Brain microvascular endothelial cell (primary cell): ENCODE measurements at regions not wholly inside any gene's neighbourhood (a gene's known extent, or its start where the extent isn't known, plus 50 kb on each side); places are given as distances from the start of the nearest gene placed in this dataset.

Experiments
- DNase-seq: peaks from one replicate; pipeline ENCODE4 v3.0.0-alpha.2; 2020
- H3K27ac ChIP-seq: fragments of 250-450 bp; sonication (Bioruptor Pico); 2 replicates; pipeline ENCODE4 v1.5.1; 2020; ENCODE audit warnings: mild to moderate bottlenecking, moderate library complexity
- H3K27me3 ChIP-seq: fragments of 250-450 bp; sonication (Bioruptor Pico); replicated peaks from 2 replicates; pipeline ENCODE4 v1.5.1; 2020; ENCODE audit warnings: mild to moderate bottlenecking
- H3K36me3 ChIP-seq: fragments of 250-450 bp; sonication (Bioruptor Pico); replicated peaks from 2 replicates; pipeline ENCODE4 v1.5.1; 2020; ENCODE audit warnings: mild to moderate bottlenecking
- H3K4me3 ChIP-seq: 2 replicates; pipeline ENCODE4 v1.5.1; 2011; ENCODE audit warnings: low read depth, mild to moderate bottlenecking, control low read depth, low read length, moderate library complexity
- CTCF ChIP-seq: IDR thresholded peaks from 2 replicates; pipeline ENCODE4 v1.5.1; 2011; ENCODE audit warnings: low read depth, mild to moderate bottlenecking, moderate library complexity, low read length, control low read depth, inconsistent platforms; ENCODE audit errors: missing control alignments
- in situ Hi-C: cut with HindIII; loops from 2 replicates; pipeline ENCODE4 v1.10.0; 2017; ENCODE audit warnings: low sequenced_read_pairs, low pct_ligation_motif_present

GRCh38 chr2:138335036-138335435 lies 166.5 kb upstream of the SPOPL start:
- no peak for TF ChIP-seq CTCF
- H3K27me3 ChIP-seq, result no peaks in the 10 kb centered on the region
- H3K36me3 ChIP-seq, result no peaks in the 10 kb centered on the region
- no peak for DNase-seq
- no peak overlapping the region for H3K27ac ChIP-seq
- in situ Hi-C loops, result no loop called here
- H3K4me3 ChIP-seq, result no peak overlapping the region

- H3K36me3 ChIP-seq, result no peaks in the 10 kb centered on the region
- H3K27ac ChIP-seq, result no peak overlapping the region
- in situ Hi-C loops, result no loop called here
- no peak for DNase-seq
- H3K27me3 ChIP-seq, result no peaks in the 10 kb centered on the region
- TF ChIP-seq CTCF, result no peak
- no peak overlapping the region for H3K4me3 ChIP-seq
Measured at GRCh38 chr2:138336146-138336545, 165.4 kb upstream of the SPOPL start.

- no peak for TF ChIP-seq CTCF
- H3K27me3 ChIP-seq, result no peaks in the 10 kb centered on the region
- no peaks in the 10 kb centered on the region for H3K36me3 ChIP-seq
- in situ Hi-C loops, result no loop called here
- H3K27ac ChIP-seq, result no peak overlapping the region
- DNase-seq, result no peak
- no peak overlapping the region for H3K4me3 ChIP-seq
Measured at GRCh38 chr2:138355244-138355643, 146.3 kb upstream of the SPOPL start.

- no peaks in the 10 kb centered on the region for H3K27me3 ChIP-seq
- no peak overlapping the region for H3K4me3 ChIP-seq
- H3K27ac ChIP-seq, result no peak overlapping the region
- no peak for TF ChIP-seq CTCF
- H3K36me3 ChIP-seq, result no peaks in the 10 kb centered on the region
- in situ Hi-C loops, result no loop called here
- DNase-seq, result no peak
Measured at GRCh38 chr2:138356178-138356577, 145.4 kb upstream of the SPOPL start.

- H3K36me3 ChIP-seq, result no peaks in the 10 kb centered on the region
- in situ Hi-C loops, result no loop called here
- no peaks in the 10 kb centered on the region for H3K27me3 ChIP-seq
- H3K27ac ChIP-seq, result no peak overlapping the region
- TF ChIP-seq CTCF, result no peak
- H3K4me3 ChIP-seq, result no peak overlapping the region
- no peak for DNase-seq
Measured at GRCh38 chr2:138359532-138359931, 142.0 kb upstream of the SPOPL start.

GRCh38 chr2:138364554-138365162 lies 136.9 kb upstream of the SPOPL start:
- Histone ChIP-seq H3K36me3 (no peaks in the 10 kb centered on the region), H3K27ac (no peak overlapping the region), H3K27me3 (no peaks in the 10 kb centered on the region), H3K4me3 (no peak overlapping the region)
- no peak for DNase-seq
- no peak for TF ChIP-seq CTCF
- in situ Hi-C loops, result no loop called here
